Keratinocyte (primary cell): ENCODE measurements at regions not wholly inside any gene's neighbourhood (a gene's known extent, or its start where the extent isn't known, plus 50 kb on each side); places are given as distances from the start of the nearest gene placed in this dataset.

Experiments
- DNase-seq: peaks from one replicate; pipeline ENCODE4 v3.0.0-alpha.2; 2011; ENCODE audit warnings: low read depth, missing footprints, low spot score
- FAIRE-seq: peaks from 2 replicates; lab custom pipeline; 2011; peaks lifted over from hg19 to GRCh38; lab: Jason Lieb, UNC
- H2AFZ ChIP-seq: 2 replicates; pipeline ENCODE4 v1.6.0; 2012; ENCODE audit warnings: low read length, control low read depth, inconsistent platforms; ENCODE audit not compliant: control insufficient read depth
- H3K27ac ChIP-seq: 2 replicates; pipeline ENCODE4 v1.5.1; 2011; ENCODE audit warnings: low read length; ENCODE audit not compliant: control insufficient read depth, insufficient read depth
- H3K27me3 ChIP-seq: 3 replicates; pipeline ENCODE4 v1.6.0; 2011; ENCODE audit warnings: low read length; ENCODE audit not compliant: control insufficient read depth, insufficient read depth; ENCODE audit errors: extremely low read depth
- H3K36me3 ChIP-seq, 2 experiments: 2 replicates in 1 of 2; 3 replicates in 1 of 2; pipeline ENCODE4 v1.5.1; 2011; ENCODE audit warnings: low read length in 2 of 2, mild to moderate bottlenecking in 1 of 2; ENCODE audit not compliant: control insufficient read depth in 2 of 2, insufficient read depth in 2 of 2; ENCODE audit errors: extremely low read depth in 1 of 2
- H3K4me1 ChIP-seq: 3 replicates; pipeline ENCODE4 v1.5.1; 2011; ENCODE audit warnings: low read length; ENCODE audit not compliant: control insufficient read depth, insufficient read depth; ENCODE audit errors: extremely low read depth
- H3K4me2 ChIP-seq: 3 replicates; pipeline ENCODE4 v1.6.0; 2011; ENCODE audit warnings: low read depth, low read length; ENCODE audit not compliant: control insufficient read depth, insufficient read depth; ENCODE audit errors: extremely low read depth
- H3K4me3 ChIP-seq, 3 experiments: fragments of 200-600 bp in 1 of 3; sonication (generic) in 1 of 3; 2 replicates in 2 of 3; 3 replicates in 1 of 3; pipeline ENCODE4 v1.5.1; 2011 to 2016; ENCODE audit warnings: low read length in 3 of 3, mild to moderate bottlenecking in 3 of 3, control low read depth in 2 of 3, inconsistent platforms in 1 of 3, low read depth in 1 of 3, mixed read lengths in 1 of 3, mixed run types in 1 of 3, moderate library complexity in 1 of 3; ENCODE audit not compliant: control insufficient read depth in 2 of 3, insufficient read depth in 2 of 3; ENCODE audit errors: extremely low read depth in 1 of 3
- H3K79me2 ChIP-seq: 2 replicates; pipeline ENCODE4 v1.6.0; 2012; ENCODE audit warnings: low read length; ENCODE audit not compliant: control insufficient read depth, insufficient read depth
- H3K9ac ChIP-seq: 3 replicates; pipeline ENCODE4 v1.6.0; 2011; ENCODE audit warnings: low read length; ENCODE audit not compliant: control insufficient read depth, insufficient read depth; ENCODE audit errors: extremely low read depth
- H3K9me1 ChIP-seq: 3 replicates; pipeline ENCODE4 v1.6.0; 2011; ENCODE audit warnings: low read length; ENCODE audit not compliant: control insufficient read depth, insufficient read depth; ENCODE audit errors: extremely low read depth
- H3K9me3 ChIP-seq: 2 replicates; pipeline ENCODE4 v1.5.1; 2012; ENCODE audit warnings: low read depth, low read length; ENCODE audit not compliant: control insufficient read depth
- H4K20me1 ChIP-seq: 3 replicates; pipeline ENCODE4 v1.6.0; 2011; ENCODE audit warnings: low read length; ENCODE audit not compliant: control insufficient read depth, insufficient read depth; ENCODE audit errors: extremely low read depth
- EZH2 ChIP-seq: IDR thresholded peaks from one replicate; pipeline ENCODE4 v1.6.1; 2012; ENCODE audit warnings: inconsistent platforms, mild to moderate bottlenecking, low read length, moderate library complexity
- dilution Hi-C: fragments of 300-500 bp; cut with MboI; formaldehyde crosslinking; loops from one replicate; pipeline ENCODE4 v1.7.0; 2020; ENCODE audit warnings: low sequenced_read_pairs; ENCODE audit not compliant: extremely low pct_ligation_motif_present
- TF ChIP-seq, protein P1 (sequence below), 3 experiments: IDR thresholded peaks in 1 of 3; conservative IDR thresholded peaks in 1 of 3; optimal IDR thresholded peaks in 1 of 3; 2 replicates in 2 of 3; 3 replicates in 1 of 3; pipeline versions ENCODE3 to v1.5.1; 2011; ENCODE audit warnings: low read length in 3 of 3, mild to moderate bottlenecking in 3 of 3, moderate library complexity in 2 of 3, control low read depth in 1 of 3, inconsistent platforms in 1 of 3; ENCODE audit not compliant: insufficient read depth in 2 of 3; ENCODE audit errors: extremely low read depth in 1 of 3

- FAIRE-seq (no peak), DNase-seq (no peak)
- no peaks in the 10 kb centered on the region for H3K79me2 ChIP-seq
- no peak overlapping the region for H3K27ac ChIP-seq
- no peak overlapping the region for H2AFZ ChIP-seq
- no peak overlapping the region for H3K4me2 ChIP-seq
- H3K9ac ChIP-seq, result no peak overlapping the region
- no peaks in the 10 kb centered on the region for H3K9me3 ChIP-seq
- H4K20me1 ChIP-seq, result no peaks in the 10 kb centered on the region
- no peaks in the 10 kb centered on the region for H3K9me1 ChIP-seq
- no peaks in the 10 kb centered on the region for H3K36me3 ChIP-seq
- no peak for TF ChIP-seq EZH2
- TF ChIP-seq, protein P1, sequence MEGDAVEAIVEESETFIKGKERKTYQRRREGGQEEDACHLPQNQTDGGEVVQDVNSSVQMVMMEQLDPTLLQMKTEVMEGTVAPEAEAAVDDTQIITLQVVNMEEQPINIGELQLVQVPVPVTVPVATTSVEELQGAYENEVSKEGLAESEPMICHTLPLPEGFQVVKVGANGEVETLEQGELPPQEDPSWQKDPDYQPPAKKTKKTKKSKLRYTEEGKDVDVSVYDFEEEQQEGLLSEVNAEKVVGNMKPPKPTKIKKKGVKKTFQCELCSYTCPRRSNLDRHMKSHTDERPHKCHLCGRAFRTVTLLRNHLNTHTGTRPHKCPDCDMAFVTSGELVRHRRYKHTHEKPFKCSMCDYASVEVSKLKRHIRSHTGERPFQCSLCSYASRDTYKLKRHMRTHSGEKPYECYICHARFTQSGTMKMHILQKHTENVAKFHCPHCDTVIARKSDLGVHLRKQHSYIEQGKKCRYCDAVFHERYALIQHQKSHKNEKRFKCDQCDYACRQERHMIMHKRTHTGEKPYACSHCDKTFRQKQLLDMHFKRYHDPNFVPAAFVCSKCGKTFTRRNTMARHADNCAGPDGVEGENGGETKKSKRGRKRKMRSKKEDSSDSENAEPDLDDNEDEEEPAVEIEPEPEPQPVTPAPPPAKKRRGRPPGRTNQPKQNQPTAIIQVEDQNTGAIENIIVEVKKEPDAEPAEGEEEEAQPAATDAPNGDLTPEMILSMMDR (optimal IDR thresholded peaks at IDR 0.05 in 1 of 3, IDR thresholded peaks at IDR 0.05 in 1 of 3, conservative IDR thresholded peaks at IDR 0.05 in 1 of 3; ENCODE audit: extremely low read depth in 1 of 3, insufficient read depth in 2 of 3, low read length in 3 of 3), result no peak
- peaks cover 6% of the 10 kb centered on the region for H3K4me1 ChIP-seq
- dilution Hi-C loops, result no loop called here
- no peak overlapping the region for H3K4me3 ChIP-seq
- H3K27me3 ChIP-seq, result no peaks in the 10 kb centered on the region
Measured at GRCh38 chr5:31130676-31131075, 62.8 kb upstream of the CDH6 start.

- dilution Hi-C loops, result no loop called here
- no peak overlapping the region for H3K9ac ChIP-seq
- no peaks in the 10 kb centered on the region for H3K36me3 ChIP-seq
- FAIRE-seq (no peak), DNase-seq (no peak)
- no peak overlapping the region for H2AFZ ChIP-seq
- H3K4me3 ChIP-seq, result no peak overlapping the region
- H3K27me3 ChIP-seq, result no peaks in the 10 kb centered on the region
- TF ChIP-seq EZH2, result no peak
- TF ChIP-seq, protein P1 (optimal IDR thresholded peaks at IDR 0.05 in 1 of 3, IDR thresholded peaks at IDR 0.05 in 1 of 3, conservative IDR thresholded peaks at IDR 0.05 in 1 of 3; ENCODE audit: extremely low read depth in 1 of 3, insufficient read depth in 2 of 3, low read length in 3 of 3), result no peak
- no peaks in the 10 kb centered on the region for H3K4me1 ChIP-seq
- no peak overlapping the region for H3K27ac ChIP-seq
- no peaks in the 10 kb centered on the region for H3K9me3 ChIP-seq
- no peaks in the 10 kb centered on the region for H3K9me1 ChIP-seq
- H3K4me2 ChIP-seq, result no peak overlapping the region
- no peaks in the 10 kb centered on the region for H4K20me1 ChIP-seq
- no peaks in the 10 kb centered on the region for H3K79me2 ChIP-seq
Measured at GRCh38 chr5:31124651-31125305, 68.7 kb upstream of the CDH6 start.
